ENCODE measurements at regions not wholly inside any gene's neighbourhood (a gene's known extent, or its start where the extent isn't known, plus 50 kb on each side); places are given as distances from the start of the nearest gene placed in this dataset.

- TF ChIP-seq ZNF462 (CRISPR knock-in tag; IDR thresholded peaks at IDR 0.05): no peak
These were observed 271.4 kb upstream of the DIO3 start (continued) for GRCh38 chr14:101289911-101290310.

GRCh38 chr14:101290611-101291010, 270.7 kb upstream of the DIO3 start:
- Histone ChIP-seq H2AFZ (no peak overlapping the region), H3K4me3 (no peak overlapping the region), H3K9me2 (ENCODE audit: insufficient read depth) (no peaks in the 10 kb centered on the region), H3K27me3 (ENCODE audit: insufficient read depth) (no peaks in the 10 kb centered on the region), H3K36me3 (ENCODE audit: insufficient read depth) (no peaks in the 10 kb centered on the region), H3K79me2 (replicated peaks; ENCODE audit: insufficient read depth) (no peaks in the 10 kb centered on the region), H3F3A (replicated peaks; ENCODE audit: low read depth) (no peaks in the 10 kb centered on the region), H3K4me1 (ENCODE audit: insufficient read depth) (peaks cover 34% of the 10 kb centered on the region), H3K4me2 (no peak overlapping the region), H3K27ac (ENCODE audit: low read depth) (no peak overlapping the region), H4K20me1 (replicated peaks; ENCODE audit: insufficient read depth) (no peaks in the 10 kb centered on the region)
- peaks cover 35% of the 10 kb centered on the region for H3K4me1 Mint-ChIP-seq
- H3K4me3 Mint-ChIP-seq: no peak overlapping the region
- H3K9me3 Mint-ChIP-seq: peaks cover 15% of the 10 kb centered on the region
- DNase-seq (ENCODE audit: low spot score) (no peak), ATAC-seq (no peak)
- no peak overlapping the region for H3K27ac Mint-ChIP-seq
- H3K27me3 Mint-ChIP-seq (ENCODE audit: insufficient read depth, low read depth, poor library complexity): peaks cover 8% of the 10 kb centered on the region
- peaks cover 15% of the 10 kb centered on the region; the same call in 2 of the 3 replicates for H3K36me3 Mint-ChIP-seq (ENCODE audit: low read depth)
- TF ChIP-seq JUNB (IDR thresholded peaks at IDR 0.05; ENCODE audit: unreplicated experiment) (no peak), REST (IDR thresholded peaks at IDR 0.05; ENCODE audit: unreplicated experiment) (no peak), POLR2AphosphoS5 (IDR thresholded peaks at IDR 0.05; ENCODE audit: low read depth) (no peak), EZH2phosphoT487 (IDR thresholded peaks at IDR 0.05; ENCODE audit: unreplicated experiment) (no peak), CREB1 (CRISPR knock-in tag; IDR thresholded peaks at IDR 0.05; ENCODE audit: low read depth) (no peak), ZNF462 (CRISPR knock-in tag; IDR thresholded peaks at IDR 0.05) (no peak)
